H9 (cell line): ENCODE measurements at regions not wholly inside any gene's neighbourhood (a gene's known extent, or its start where the extent isn't known, plus 50 kb on each side); places are given as distances from the start of the nearest gene placed in this dataset.

Source experiments
- DNase-seq: peaks from one replicate; pipeline ENCODE4 v3.0.0-alpha.2; 2017
- H2AFZ ChIP-seq: one replicate; pipeline ENCODE4 v1.6.1; 2013; ENCODE audit warnings: mild to moderate bottlenecking, low read length, control low read depth, moderate library complexity
- H2AK5ac ChIP-seq: 2 replicates; pipeline ENCODE4 v1.6.1; 2013; ENCODE audit warnings: low read length, control low read depth, mixed read lengths; ENCODE audit not compliant: insufficient read length
- H2BK120ac ChIP-seq: one replicate; pipeline ENCODE4 v1.6.1; 2013; ENCODE audit warnings: low read depth, mild to moderate bottlenecking, low read length, control low read depth, inconsistent platforms; ENCODE audit not compliant: poor library complexity, severe bottlenecking
- H2BK12ac ChIP-seq: 2 replicates; pipeline ENCODE4 v1.6.1; 2013; ENCODE audit warnings: low read length, control low read depth, mixed read lengths, low read depth; ENCODE audit not compliant: insufficient read length
- H2BK15ac ChIP-seq: 2 replicates; pipeline ENCODE4 v1.6.1; 2013; ENCODE audit warnings: low read depth, low read length, control low read depth
- H2BK20ac ChIP-seq: one replicate; pipeline ENCODE4 v1.6.1; 2013; ENCODE audit warnings: low read depth, mild to moderate bottlenecking, low read length, control low read depth, inconsistent platforms; ENCODE audit not compliant: poor library complexity, severe bottlenecking
- H2BK5ac ChIP-seq: 2 replicates; pipeline ENCODE4 v1.6.1; 2013; ENCODE audit warnings: low read length, control low read depth, mixed read lengths; ENCODE audit not compliant: insufficient read length
- H3K14ac ChIP-seq: 2 replicates; pipeline ENCODE4 v1.6.1; 2013; ENCODE audit warnings: low read length, control low read depth; ENCODE audit not compliant: insufficient read depth
- H3K18ac ChIP-seq: 2 replicates; pipeline ENCODE4 v1.6.1; 2013; ENCODE audit warnings: low read depth, mild to moderate bottlenecking, mixed read lengths, low read length, control low read depth; ENCODE audit not compliant: insufficient read length
- H3K23ac ChIP-seq: 2 replicates; pipeline ENCODE4 v1.6.1; 2013; ENCODE audit warnings: low read length, control low read depth, mixed read lengths, low read depth; ENCODE audit not compliant: insufficient read length
- H3K23me2 ChIP-seq: 2 replicates; pipeline ENCODE4 v1.6.1; 2013; ENCODE audit warnings: low read depth, mild to moderate bottlenecking, mixed read lengths, low read length, control low read depth; ENCODE audit not compliant: insufficient read length, poor library complexity, severe bottlenecking
- H3K27ac ChIP-seq: 2 replicates; pipeline ENCODE4 v1.5.1; 2013; ENCODE audit warnings: low read length, control low read depth, mixed read lengths, low read depth; ENCODE audit not compliant: insufficient read length
- H3K27me3 ChIP-seq: 2 replicates; pipeline ENCODE4 v1.6.1; 2013; ENCODE audit warnings: low read length, control low read depth, inconsistent platforms; ENCODE audit not compliant: insufficient read depth
- H3K4ac ChIP-seq: 2 replicates; pipeline ENCODE4 v1.6.1; 2013; ENCODE audit warnings: low read depth, mild to moderate bottlenecking, control low read depth, inconsistent platforms, low read length, moderate library complexity
- H3K4me1 ChIP-seq: 2 replicates; pipeline ENCODE4 v1.6.1; 2013; ENCODE audit warnings: low read length, control low read depth, inconsistent platforms; ENCODE audit not compliant: insufficient read depth
- H3K4me2 ChIP-seq: 2 replicates; pipeline ENCODE4 v1.6.1; 2013; ENCODE audit warnings: low read length, control low read depth, mixed read lengths; ENCODE audit not compliant: insufficient read length, insufficient read depth
- H3K56ac ChIP-seq: 2 replicates; pipeline ENCODE4 v1.6.1; 2013; ENCODE audit warnings: low read depth, mild to moderate bottlenecking, mixed read lengths, low read length, control low read depth; ENCODE audit not compliant: insufficient read length
- H3K79me1 ChIP-seq: 2 replicates; pipeline ENCODE4 v1.6.1; 2013; ENCODE audit warnings: low read depth, mild to moderate bottlenecking, moderate library complexity, low read length, control low read depth, inconsistent platforms; ENCODE audit not compliant: insufficient read depth, poor library complexity, severe bottlenecking
- H3K79me2 ChIP-seq: 2 replicates; pipeline ENCODE4 v1.6.1; 2013; ENCODE audit warnings: low read length, control low read depth, inconsistent platforms; ENCODE audit not compliant: insufficient read depth
- H3K9ac ChIP-seq: 2 replicates; pipeline ENCODE4 v1.6.1; 2013; ENCODE audit warnings: low read length, control low read depth, mixed read lengths; ENCODE audit not compliant: insufficient read length; ENCODE audit errors: extremely low read depth
- H3K9me3 ChIP-seq: one replicate; pipeline ENCODE4 v1.6.1; 2013; ENCODE audit warnings: low read depth, low read length, inconsistent platforms; ENCODE audit not compliant: control insufficient read depth
- H3T11ph ChIP-seq: one replicate; pipeline ENCODE4 v1.6.1; 2013; ENCODE audit warnings: mild to moderate bottlenecking, low read length, control low read depth, inconsistent platforms
- H4K20me1 ChIP-seq: one replicate; pipeline ENCODE4 v1.6.1; 2013; ENCODE audit not compliant: control insufficient read depth, insufficient read length, insufficient read depth
- H4K5ac ChIP-seq: 2 replicates; pipeline ENCODE4 v1.6.1; 2013; ENCODE audit warnings: low read depth, mild to moderate bottlenecking, mixed read lengths, low read length, control low read depth; ENCODE audit not compliant: insufficient read length
- H4K8ac ChIP-seq: replicated peaks from 2 replicates; pipeline ENCODE4 v1.6.1; 2013; ENCODE audit warnings: low read length, control low read depth, mixed read lengths, low read depth; ENCODE audit not compliant: insufficient read length
- H4K91ac ChIP-seq: 2 replicates; pipeline ENCODE4 v1.6.1; 2013; ENCODE audit warnings: low read depth, mild to moderate bottlenecking, moderate library complexity, mixed read lengths, low read length, control low read depth; ENCODE audit not compliant: insufficient read length
- H3K27ac Mint-ChIP-seq, 3 experiments: 2 replicates in 2 of 3; 3 replicates in 1 of 3; pipeline ENCODE4 v1.8.0; 2020 to 2021; ENCODE audit warnings: mixed read lengths in 3 of 3, mild to moderate bottlenecking in 1 of 3, moderate library complexity in 1 of 3
- H3K27me3 Mint-ChIP-seq: 2 replicates; pipeline ENCODE4 v1.8.0; 2021; ENCODE audit warnings: low read depth, mild to moderate bottlenecking, moderate library complexity, mixed read lengths
- H3K36me3 Mint-ChIP-seq, 3 experiments: 2 replicates in 2 of 3; 3 replicates in 1 of 3; pipeline ENCODE4 v1.8.0; 2020 to 2021; ENCODE audit warnings: low read depth in 3 of 3, mixed read lengths in 3 of 3; ENCODE audit not compliant: insufficient read depth in 1 of 3
- H3K4me1 Mint-ChIP-seq, 2 experiments: 2 replicates each; pipeline ENCODE4 v1.8.0; 2020; ENCODE audit warnings: mixed read lengths in 2 of 2
- H3K4me3 Mint-ChIP-seq, 2 experiments: 2 replicates in 1 of 2; 3 replicates in 1 of 2; pipeline ENCODE4 v1.8.0; 2020 to 2021; ENCODE audit warnings: mild to moderate bottlenecking in 2 of 2, mixed read lengths in 2 of 2, moderate library complexity in 1 of 2
- H3K9me3 Mint-ChIP-seq, 2 experiments: 2 replicates in 1 of 2; 3 replicates in 1 of 2; pipeline ENCODE4 v1.8.0; 2020; ENCODE audit warnings: mild to moderate bottlenecking in 2 of 2, mixed read lengths in 2 of 2, moderate library complexity in 1 of 2
- WGBS: extraction: QIAGEN DNeasy Blood & Tissue Kit; methylation state at CpG from one replicate; pipeline ENCODE4 v1.1.7; 2013; ENCODE audit warnings: missing lambda C conversion rate, low lambda C conversion rate, mixed read lengths; ENCODE audit not compliant: insufficient read length; ENCODE audit errors: extremely low coverage; 5-methylcytosine and 5-hydroxymethylcytosine counted together
- TF ChIP-seq, protein P1 (sequence below): fragments of 200-600 bp; sonication (generic); conservative IDR thresholded peaks from 3 replicates; pipeline ENCODE4 v1.8.0; 2021; ENCODE audit warnings: antibody characterized with exemption, mild to moderate bottlenecking

DNA sequence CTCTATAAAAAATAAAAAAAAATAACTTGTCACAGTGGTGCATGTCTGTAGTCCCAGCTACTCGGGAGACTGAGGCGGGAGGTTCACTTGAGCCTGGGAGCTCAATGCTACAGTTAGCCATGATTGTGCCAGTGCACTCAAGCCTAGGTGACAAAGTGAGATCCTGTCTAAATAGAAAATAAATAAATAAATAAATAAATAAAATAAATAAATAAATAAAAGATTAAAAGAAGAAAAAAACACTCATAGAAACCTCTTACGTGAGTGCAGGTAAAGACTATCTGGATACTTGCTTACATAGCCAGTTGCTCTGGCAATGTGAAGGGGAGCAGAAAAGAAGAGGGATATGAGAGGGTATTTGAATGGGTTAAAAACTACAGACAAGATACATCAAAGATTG lies 242.5 kb upstream of the PCDH15 start:
- no peak overlapping the region for H2BK15ac ChIP-seq
- no peak overlapping the region for H2BK20ac ChIP-seq
- no peaks in the 10 kb centered on the region for H3K79me2 ChIP-seq
- H4K20me1 ChIP-seq = no peaks in the 10 kb centered on the region
- H2BK5ac ChIP-seq = no peak overlapping the region
- H3K4ac ChIP-seq = no peak overlapping the region
- H3K9ac ChIP-seq = no peak overlapping the region
- no peak overlapping the region for H4K8ac ChIP-seq
- H3K27me3 ChIP-seq = no peaks in the 10 kb centered on the region
- H3K9me3 Mint-ChIP-seq = no peaks in the 10 kb centered on the region
- H4K5ac ChIP-seq = no peak overlapping the region
- H3K27ac ChIP-seq = no peak overlapping the region
- peaks cover 8 to 12% of the 10 kb centered on the region in 2 experiments for H3K4me1 Mint-ChIP-seq
- H3T11ph ChIP-seq = no peak overlapping the region
- no peaks in the 10 kb centered on the region for H3K9me3 ChIP-seq
- no peaks in the 10 kb centered on the region for H3K23me2 ChIP-seq
- no peak overlapping the region for H3K56ac ChIP-seq
- H4K91ac ChIP-seq = no peak overlapping the region
- H2AK5ac ChIP-seq = no peak overlapping the region
- TF ChIP-seq, protein P1, sequence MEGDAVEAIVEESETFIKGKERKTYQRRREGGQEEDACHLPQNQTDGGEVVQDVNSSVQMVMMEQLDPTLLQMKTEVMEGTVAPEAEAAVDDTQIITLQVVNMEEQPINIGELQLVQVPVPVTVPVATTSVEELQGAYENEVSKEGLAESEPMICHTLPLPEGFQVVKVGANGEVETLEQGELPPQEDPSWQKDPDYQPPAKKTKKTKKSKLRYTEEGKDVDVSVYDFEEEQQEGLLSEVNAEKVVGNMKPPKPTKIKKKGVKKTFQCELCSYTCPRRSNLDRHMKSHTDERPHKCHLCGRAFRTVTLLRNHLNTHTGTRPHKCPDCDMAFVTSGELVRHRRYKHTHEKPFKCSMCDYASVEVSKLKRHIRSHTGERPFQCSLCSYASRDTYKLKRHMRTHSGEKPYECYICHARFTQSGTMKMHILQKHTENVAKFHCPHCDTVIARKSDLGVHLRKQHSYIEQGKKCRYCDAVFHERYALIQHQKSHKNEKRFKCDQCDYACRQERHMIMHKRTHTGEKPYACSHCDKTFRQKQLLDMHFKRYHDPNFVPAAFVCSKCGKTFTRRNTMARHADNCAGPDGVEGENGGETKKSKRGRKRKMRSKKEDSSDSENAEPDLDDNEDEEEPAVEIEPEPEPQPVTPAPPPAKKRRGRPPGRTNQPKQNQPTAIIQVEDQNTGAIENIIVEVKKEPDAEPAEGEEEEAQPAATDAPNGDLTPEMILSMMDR = no peak
- no CpG with 5 or more reads among the region's 3 CpGs for WGBS
- H3K4me2 ChIP-seq = no peak overlapping the region
- H3K4me3 Mint-ChIP-seq = no peak overlapping the region
- H3K27ac Mint-ChIP-seq = no peak overlapping the region
- H3K18ac ChIP-seq = no peak overlapping the region
- H3K79me1 ChIP-seq = no peaks in the 10 kb centered on the region
- H2BK12ac ChIP-seq = no peak overlapping the region
- H3K14ac ChIP-seq = no peak overlapping the region
- no peak for DNase-seq
- H3K23ac ChIP-seq = no peak overlapping the region
- no peaks in the 10 kb centered on the region for H3K36me3 Mint-ChIP-seq
- H2BK120ac ChIP-seq = no peak overlapping the region
- no peaks in the 10 kb centered on the region for H3K27me3 Mint-ChIP-seq
- H3K4me1 ChIP-seq = no peaks in the 10 kb centered on the region; the same call in 1 of the 2 replicates
- no peak overlapping the region for H2AFZ ChIP-seq
